ENCODE measurements at regions not wholly inside any gene's neighbourhood (a gene's known extent, or its start where the extent isn't known, plus 50 kb on each side); places are given as distances from the start of the nearest gene placed in this dataset.

DNA sequence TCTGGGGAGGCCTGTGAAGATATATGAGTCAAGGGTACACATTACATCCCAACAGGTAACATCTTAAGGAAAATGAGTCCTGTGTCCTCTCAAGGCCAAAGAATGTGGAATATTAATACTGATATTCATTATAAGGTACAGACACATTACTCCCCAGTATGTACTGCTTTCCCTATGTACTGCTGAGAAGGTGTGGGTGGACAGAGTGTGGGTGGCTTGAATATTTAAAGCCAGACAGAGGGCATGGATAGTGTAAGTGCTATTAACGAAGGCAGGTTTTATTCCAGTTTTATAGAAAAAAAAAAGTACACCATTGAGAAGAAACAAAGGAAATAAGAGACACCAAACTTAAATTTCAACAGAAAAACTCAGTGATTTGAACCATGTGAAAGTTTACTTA lies 1054.4 kb downstream of the XPNPEP1 start:
- Histone ChIP-seq H3K9me3 (ENCODE audit: low read length) (no peaks in the 10 kb centered on the region), H3K4me3 (ENCODE audit: low read depth, low read length, poor library complexity, severe bottlenecking) (no peak overlapping the region), H3K4me1 (ENCODE audit: insufficient read depth, low read length, poor library complexity, severe bottlenecking) (no peaks in the 10 kb centered on the region), H4K20me1 (ENCODE audit: insufficient read depth, low read length) (no peaks in the 10 kb centered on the region), H3K79me2 (ENCODE audit: insufficient read depth, low read depth, low read length) (no peaks in the 10 kb centered on the region), H3K27ac (ENCODE audit: low read depth, low read length, poor library complexity, severe bottlenecking) (no peak overlapping the region), H3K36me3 (ENCODE audit: insufficient read depth, low read length) (no peaks in the 10 kb centered on the region), H3K9me2 (ENCODE audit: insufficient read depth, low read length) (no peaks in the 10 kb centered on the region), H2AFZ (ENCODE audit: low read length) (no peak overlapping the region), H3K4me2 (ENCODE audit: low read length) (no peak overlapping the region)
- BruUV-seq (replicated peaks), result no TSS peak
- intact Hi-C loops (cut with micrococcal nuclease; ENCODE audit: unreplicated experiment), result no loop called here
- TF ChIP-seq, protein P1, sequence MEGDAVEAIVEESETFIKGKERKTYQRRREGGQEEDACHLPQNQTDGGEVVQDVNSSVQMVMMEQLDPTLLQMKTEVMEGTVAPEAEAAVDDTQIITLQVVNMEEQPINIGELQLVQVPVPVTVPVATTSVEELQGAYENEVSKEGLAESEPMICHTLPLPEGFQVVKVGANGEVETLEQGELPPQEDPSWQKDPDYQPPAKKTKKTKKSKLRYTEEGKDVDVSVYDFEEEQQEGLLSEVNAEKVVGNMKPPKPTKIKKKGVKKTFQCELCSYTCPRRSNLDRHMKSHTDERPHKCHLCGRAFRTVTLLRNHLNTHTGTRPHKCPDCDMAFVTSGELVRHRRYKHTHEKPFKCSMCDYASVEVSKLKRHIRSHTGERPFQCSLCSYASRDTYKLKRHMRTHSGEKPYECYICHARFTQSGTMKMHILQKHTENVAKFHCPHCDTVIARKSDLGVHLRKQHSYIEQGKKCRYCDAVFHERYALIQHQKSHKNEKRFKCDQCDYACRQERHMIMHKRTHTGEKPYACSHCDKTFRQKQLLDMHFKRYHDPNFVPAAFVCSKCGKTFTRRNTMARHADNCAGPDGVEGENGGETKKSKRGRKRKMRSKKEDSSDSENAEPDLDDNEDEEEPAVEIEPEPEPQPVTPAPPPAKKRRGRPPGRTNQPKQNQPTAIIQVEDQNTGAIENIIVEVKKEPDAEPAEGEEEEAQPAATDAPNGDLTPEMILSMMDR (conservative IDR thresholded peaks at IDR 0.05; ENCODE audit: low read length), result no peak
- no peak for TF ChIP-seq EZH2phosphoT487 (IDR thresholded peaks at IDR 0.05; ENCODE audit: borderline replicate concordance, low read depth, low read length)
- POLR2A ChIA-PET, result interaction anchor here (1.5 kb wide), 1 partner anchor 15 kb away, joined by 4 read pairs; no protein-coding TSS in a partner anchor
- no peak for DNase-seq (ENCODE audit: low spot score)
- CTCF ChIA-PET (ENCODE audit: unreplicated experiment), result no interaction called here

DNA sequence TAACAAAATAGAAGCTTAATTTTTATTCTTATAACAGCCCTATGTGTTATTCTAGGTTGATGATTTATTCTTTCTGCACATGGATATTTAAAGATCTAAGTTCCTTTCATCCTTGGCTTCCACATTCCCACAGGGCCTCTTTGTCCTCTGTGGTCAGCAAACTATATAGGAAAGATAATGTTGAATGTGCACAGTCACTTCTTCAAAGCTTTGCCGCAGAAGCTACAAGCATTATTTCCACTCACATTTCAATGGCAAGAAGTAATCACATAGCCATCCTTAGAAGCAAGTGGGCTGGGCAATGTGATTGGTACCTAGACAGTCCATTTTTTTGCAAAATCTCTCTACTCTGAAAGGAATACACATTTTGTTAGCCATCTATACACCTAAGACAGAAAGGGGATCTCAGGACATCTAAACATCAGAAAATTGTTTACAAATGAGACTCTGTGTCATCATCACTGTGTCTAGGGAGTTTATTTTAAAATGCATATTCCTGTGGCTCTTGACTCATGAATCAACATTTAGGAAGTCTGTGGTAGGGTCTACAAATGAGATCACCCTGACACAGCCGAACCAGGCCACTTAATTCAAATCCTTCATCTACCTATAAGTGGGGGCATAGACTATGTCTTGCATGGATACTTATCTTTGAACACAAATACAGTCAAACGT lies 1060.5 kb downstream of the XPNPEP1 start:
- Histone ChIP-seq H3K27ac (ENCODE audit: low read depth, low read length, poor library complexity, severe bottlenecking) (no peak overlapping the region), H4K20me1 (ENCODE audit: insufficient read depth, low read length) (no peaks in the 10 kb centered on the region), H2AFZ (ENCODE audit: low read length) (no peak overlapping the region), H3K9me3 (ENCODE audit: low read length) (no peaks in the 10 kb centered on the region), H3K9me2 (ENCODE audit: insufficient read depth, low read length) (no peaks in the 10 kb centered on the region), H3K4me3 (ENCODE audit: low read depth, low read length, poor library complexity, severe bottlenecking) (no peak overlapping the region), H3K79me2 (ENCODE audit: insufficient read depth, low read depth, low read length) (no peaks in the 10 kb centered on the region), H3K4me2 (ENCODE audit: low read length) (no peak overlapping the region), H3K4me1 (ENCODE audit: insufficient read depth, low read length, poor library complexity, severe bottlenecking) (no peaks in the 10 kb centered on the region), H3K36me3 (ENCODE audit: insufficient read depth, low read length) (no peaks in the 10 kb centered on the region)
- BruUV-seq (replicated peaks), result no TSS peak
- no peak for DNase-seq (ENCODE audit: low spot score)
- intact Hi-C loops (cut with micrococcal nuclease; ENCODE audit: unreplicated experiment), result no loop called here
- CTCF ChIA-PET (ENCODE audit: unreplicated experiment), result no interaction called here
- TF ChIP-seq, protein P1 (conservative IDR thresholded peaks at IDR 0.05; ENCODE audit: low read length), result no peak
- no peak for TF ChIP-seq EZH2phosphoT487 (IDR thresholded peaks at IDR 0.05; ENCODE audit: borderline replicate concordance, low read depth, low read length)
- POLR2A ChIA-PET, result interaction anchor here (0.6 to 2.4 kb wide), 4 partner anchors 10 to 87 kb away, joined by 3 to 6 read pairs (median 3); no protein-coding TSS in a partner anchor

DNA sequence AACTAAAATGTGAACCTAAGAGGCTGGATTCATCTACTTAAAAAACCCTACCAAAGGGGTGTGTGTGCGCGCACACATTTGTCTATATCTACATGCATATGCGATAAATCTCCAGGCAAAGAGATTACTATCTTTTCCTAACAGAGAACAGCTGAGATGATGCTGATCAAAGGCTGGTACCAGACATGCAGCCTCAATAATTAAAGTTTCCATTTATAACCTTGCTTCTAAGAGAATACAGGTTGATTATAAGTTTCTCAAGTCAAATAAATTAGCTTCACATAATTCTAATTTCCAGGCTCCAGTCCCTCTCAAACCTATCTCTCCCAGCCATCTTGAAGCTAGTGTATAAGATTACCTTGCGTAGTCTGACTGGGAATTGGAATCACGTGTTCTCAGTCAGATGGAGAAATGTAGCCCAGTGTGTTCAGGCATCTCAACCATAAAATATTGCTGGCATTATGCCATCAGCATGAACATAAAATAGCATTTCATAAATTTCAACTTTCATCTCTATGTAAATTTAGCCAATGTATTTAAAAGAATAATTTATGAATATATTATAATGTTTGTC lies 1062.0 kb downstream of the XPNPEP1 start:
- Histone ChIP-seq H3K4me3 (ENCODE audit: low read depth, low read length, poor library complexity, severe bottlenecking) (no peak overlapping the region), H3K79me2 (ENCODE audit: insufficient read depth, low read depth, low read length) (no peaks in the 10 kb centered on the region), H4K20me1 (ENCODE audit: insufficient read depth, low read length) (no peaks in the 10 kb centered on the region), H3K9me2 (ENCODE audit: insufficient read depth, low read length) (no peaks in the 10 kb centered on the region), H3K9me3 (ENCODE audit: low read length) (no peaks in the 10 kb centered on the region), H3K36me3 (ENCODE audit: insufficient read depth, low read length) (no peaks in the 10 kb centered on the region), H3K4me1 (ENCODE audit: insufficient read depth, low read length, poor library complexity, severe bottlenecking) (no peaks in the 10 kb centered on the region), H3K27ac (ENCODE audit: low read depth, low read length, poor library complexity, severe bottlenecking) (no peak overlapping the region), H2AFZ (ENCODE audit: low read length) (no peak overlapping the region), H3K4me2 (ENCODE audit: low read length) (no peak overlapping the region)
- intact Hi-C loops (cut with micrococcal nuclease; ENCODE audit: unreplicated experiment), result no loop called here
- ChIA-PET POLR2A (interaction anchor here (1.0 to 2.4 kb wide), 2 partner anchors 9 to 53 kb away, joined by 4 to 6 read pairs; no protein-coding TSS in a partner anchor), CTCF (ENCODE audit: unreplicated experiment) (no interaction called here)
- TF ChIP-seq, protein P1 (conservative IDR thresholded peaks at IDR 0.05; ENCODE audit: low read length), result no peak
- no peak for TF ChIP-seq EZH2phosphoT487 (IDR thresholded peaks at IDR 0.05; ENCODE audit: borderline replicate concordance, low read depth, low read length)
- no TSS peak for BruUV-seq (replicated peaks)
- DNase-seq (ENCODE audit: low spot score), result no peak

All from OCI-LY7 (cell line).